ENCODE measurements at regions not wholly inside any gene's neighbourhood (a gene's known extent, or its start where the extent isn't known, plus 50 kb on each side); places are given as distances from the start of the nearest gene placed in this dataset.

GRCh38 chr21:35938446-35938845 lies 121.9 kb downstream of the SETD4 start:
- DNase-seq (ENCODE audit: low read depth), result no peak

DNA sequence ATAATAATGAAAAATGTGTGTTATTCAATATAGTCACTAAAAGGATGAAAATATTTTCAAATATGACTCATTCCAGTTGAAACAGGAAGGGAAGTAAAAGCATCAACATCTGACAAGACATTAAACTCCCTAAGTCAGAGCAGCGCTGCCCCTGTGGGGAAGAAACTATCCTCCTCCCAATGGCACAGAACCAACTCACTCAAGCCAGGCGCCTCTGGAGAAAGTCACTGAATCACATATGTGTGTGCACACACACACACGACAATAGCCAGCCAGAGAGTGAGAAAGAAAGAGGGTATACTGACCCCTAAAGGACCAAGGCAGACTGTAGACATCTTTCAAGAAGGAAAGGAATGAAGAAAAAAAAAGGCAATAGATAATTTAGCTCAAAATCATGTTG lies 126.9 kb downstream of the SETD4 start:
- peak; percentile 89 for DNase-seq (ENCODE audit: low read depth)

DNA sequence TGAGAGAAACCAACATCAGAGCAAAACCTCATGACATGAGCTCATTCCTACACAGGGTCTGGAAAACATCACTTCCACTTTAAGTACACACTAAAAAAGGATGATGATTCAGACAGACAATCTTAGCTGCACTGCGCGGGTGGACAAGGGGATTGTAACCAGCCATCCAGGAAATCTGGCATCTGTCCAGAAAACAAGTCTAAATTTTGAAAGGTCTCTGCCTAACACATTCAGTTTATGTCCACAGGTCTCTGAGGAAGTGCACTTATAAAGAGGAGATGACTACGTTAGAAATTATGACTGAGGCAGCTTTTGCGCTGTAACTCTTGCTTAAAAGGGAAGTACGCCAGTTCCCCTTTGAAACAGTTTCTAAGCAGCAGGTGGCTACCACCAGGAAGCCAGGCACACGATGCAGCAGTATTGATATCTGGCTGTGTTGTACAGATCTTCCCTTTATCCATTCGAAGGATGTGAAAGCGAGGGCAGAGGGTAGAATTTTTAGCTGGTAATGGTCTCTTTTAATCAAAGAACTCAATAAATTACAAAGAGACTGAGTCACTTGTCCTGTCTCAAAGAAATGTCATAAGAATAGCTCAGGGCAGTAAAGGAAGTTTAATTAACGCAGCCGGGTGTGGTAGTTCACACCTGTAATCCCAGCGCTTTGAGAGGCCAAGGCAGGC lies 128.0 kb downstream of the SETD4 start:
- DNase-seq (ENCODE audit: low read depth), result peak; percentile 90

GRCh38 chr21:35929901-35930300 lies 130.4 kb downstream of the SETD4 start:
- DNase-seq (ENCODE audit: low read depth), result no peak

DNA sequence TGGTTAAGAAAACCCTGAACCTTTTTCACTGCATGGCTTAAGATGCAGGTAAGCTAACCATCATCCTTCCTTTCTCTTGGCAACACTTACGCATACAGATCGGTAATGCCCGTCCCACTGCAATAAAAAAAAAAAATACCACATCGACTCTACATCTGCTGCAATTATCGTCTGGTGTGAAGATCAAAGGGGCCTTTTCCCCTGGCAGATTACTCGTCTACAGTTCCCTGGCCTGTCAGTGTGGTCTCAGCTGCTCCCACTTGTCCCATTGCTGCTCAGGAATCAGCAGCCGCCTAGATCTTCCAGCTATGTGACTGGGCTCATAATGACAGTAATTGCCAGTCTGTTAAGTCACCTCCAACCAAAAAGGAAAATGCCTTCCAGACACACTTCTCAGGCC lies 133.1 kb downstream of the SETD4 start:
- DNase-seq (ENCODE audit: low read depth), result no peak

DNA sequence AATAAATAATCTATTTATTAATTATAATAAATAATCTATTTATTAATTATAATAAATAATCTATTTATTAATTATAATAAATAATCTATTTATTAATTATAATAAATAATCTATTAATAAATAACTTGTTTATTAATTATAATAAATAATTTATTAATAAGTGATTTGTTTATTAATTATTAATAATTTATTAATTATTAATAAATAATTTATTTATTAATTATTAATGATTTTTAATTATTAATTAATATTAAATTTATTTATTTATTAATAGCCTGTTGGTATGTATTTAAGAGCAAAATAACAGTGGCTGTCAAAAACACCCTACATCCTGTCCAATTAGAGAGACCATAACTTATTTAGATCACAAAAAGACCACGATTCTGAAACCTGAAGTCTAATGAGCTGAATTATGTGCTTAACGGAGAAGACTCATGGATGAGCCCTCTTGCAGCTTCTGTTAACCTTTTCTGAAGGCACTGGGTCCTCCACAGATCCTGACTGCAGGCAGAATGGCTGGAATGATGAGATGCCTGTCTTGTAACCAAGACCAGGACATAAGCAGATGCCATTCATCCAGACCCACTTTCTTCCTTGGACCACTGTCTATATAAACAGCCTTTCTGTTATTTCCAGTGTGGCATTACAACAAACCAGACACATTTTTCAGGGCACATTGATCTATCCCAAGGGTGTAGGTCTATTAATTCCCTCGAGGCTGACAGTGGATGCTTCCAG lies 134.2 kb downstream of the SETD4 start:
- no peak for DNase-seq (ENCODE audit: low read depth)

GRCh38 chr21:35925497-35925896 lies 134.8 kb downstream of the SETD4 start:
- DNase-seq (ENCODE audit: low read depth), result peak; percentile 88

- peak; percentile 99 for DNase-seq (ENCODE audit: low read depth)
Measured at GRCh38 chr21:35924714-35925301, 135.5 kb downstream of the SETD4 start.

- DNase-seq (ENCODE audit: low read depth), result peak; percentile 23
Measured at GRCh38 chr21:35923971-35924370, 136.4 kb downstream of the SETD4 start.

GRCh38 chr21:35922618-35923017 lies 137.7 kb downstream of the SETD4 start:
- no peak for DNase-seq (ENCODE audit: low read depth)

GRCh38 chr21:35921471-35921870 lies 138.9 kb downstream of the SETD4 start:
- no peak for DNase-seq (ENCODE audit: low read depth)

GRCh38 chr21:35920436-35920835 lies 139.9 kb downstream of the SETD4 start:
- DNase-seq (ENCODE audit: low read depth), result no peak

- DNase-seq (ENCODE audit: low read depth), result no peak
Measured at GRCh38 chr21:35915030-35915429, 145.3 kb downstream of the SETD4 start.

DNA sequence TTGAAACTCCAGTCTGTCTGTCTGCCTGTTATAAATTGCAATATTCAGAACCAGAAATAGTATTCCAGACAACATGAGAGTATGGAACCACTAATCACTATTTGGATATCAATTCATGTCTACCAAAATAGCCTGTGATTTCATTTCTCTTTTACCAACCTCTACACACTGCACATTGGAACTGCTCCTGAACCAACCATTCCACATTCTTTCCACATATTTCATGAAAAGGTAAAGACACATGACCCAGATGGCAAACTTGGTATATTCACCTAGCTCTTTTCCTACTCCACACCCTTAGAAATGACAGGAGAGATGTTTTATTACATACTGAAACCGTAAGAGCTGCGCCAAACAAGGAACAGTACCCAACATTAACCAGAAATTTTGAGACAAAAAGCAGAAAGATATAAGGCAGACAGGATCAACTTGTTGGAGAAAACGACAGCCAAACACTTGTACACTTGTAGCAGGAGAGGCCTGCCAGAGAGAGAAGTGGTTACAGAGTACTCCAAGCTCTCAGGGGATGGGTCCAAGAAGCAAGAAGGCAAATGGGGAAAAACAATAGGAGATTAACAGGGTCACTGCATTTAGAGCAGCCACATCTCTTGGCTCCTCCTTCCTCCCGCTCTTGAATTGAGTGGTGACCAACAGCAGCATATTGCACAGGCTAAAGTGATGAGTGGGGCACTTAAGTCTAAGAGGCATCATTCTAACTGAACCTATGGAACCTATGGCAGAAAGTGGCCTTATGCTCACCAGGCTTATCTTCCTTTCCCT lies 148.7 kb downstream of the SETD4 start:
- DNase-seq (ENCODE audit: low read depth), result no peak

GRCh38 chr21:35909456-35910223 lies 150.7 kb downstream of the SETD4 start:
- DNase-seq (ENCODE audit: low read depth), result no peak

- no peak for DNase-seq (ENCODE audit: low read depth)
Measured at GRCh38 chr21:35908311-35909078, 151.8 kb downstream of the SETD4 start.

GRCh38 chr21:35906586-35906985 lies 153.7 kb downstream of the SETD4 start:
- DNase-seq (ENCODE audit: low read depth), result no peak

- no peak for DNase-seq (ENCODE audit: low read depth)
Measured at GRCh38 chr21:35905963-35906345, 154.4 kb downstream of the SETD4 start.

- DNase-seq (ENCODE audit: low read depth), result no peak
Measured at GRCh38 chr21:35905096-35905962, 155.0 kb downstream of the SETD4 start.

DNA sequence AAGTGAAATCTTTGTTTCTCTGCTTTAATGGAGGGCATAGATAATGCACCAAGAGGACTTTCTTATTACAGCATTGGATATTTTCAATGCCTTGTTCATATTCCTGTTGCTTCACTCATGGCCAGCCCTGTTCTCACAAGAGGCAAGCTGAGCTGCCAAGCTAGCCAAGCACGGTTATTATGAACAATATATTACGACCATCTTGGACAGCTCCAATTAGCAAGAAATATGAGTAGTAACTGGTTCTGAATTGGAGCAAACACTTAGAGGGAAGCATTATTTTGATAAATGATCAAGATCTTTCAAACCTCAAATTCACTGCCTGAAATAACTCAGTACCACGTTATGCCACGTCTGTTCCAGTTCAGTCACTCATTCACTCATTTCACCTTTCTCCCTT lies 159.8 kb downstream of the SETD4 start:
- no peak for DNase-seq (ENCODE audit: low read depth)

Data from Daoy (cell line).